Astrocyte (in vitro differentiated cells and primary cell): ENCODE measurements at regions not wholly inside any gene's neighbourhood (a gene's known extent, or its start where the extent isn't known, plus 50 kb on each side); places are given as distances from the start of the nearest gene placed in this dataset.

Source experiments
- EZH2 ChIP-seq: IDR thresholded peaks from 2 replicates; pipeline ENCODE4 v1.6.1; 2012; ENCODE audit warnings: mild to moderate bottlenecking, low read length, inconsistent platforms; ENCODE audit not compliant: insufficient read depth
- TF ChIP-seq, protein P1 (sequence below): IDR thresholded peaks from 2 replicates; pipeline ENCODE4 v1.5.1; 2011; ENCODE audit warnings: low read depth, mild to moderate bottlenecking, inconsistent platforms, low read length, moderate library complexity; ENCODE audit not compliant: insufficient read depth

DNA sequence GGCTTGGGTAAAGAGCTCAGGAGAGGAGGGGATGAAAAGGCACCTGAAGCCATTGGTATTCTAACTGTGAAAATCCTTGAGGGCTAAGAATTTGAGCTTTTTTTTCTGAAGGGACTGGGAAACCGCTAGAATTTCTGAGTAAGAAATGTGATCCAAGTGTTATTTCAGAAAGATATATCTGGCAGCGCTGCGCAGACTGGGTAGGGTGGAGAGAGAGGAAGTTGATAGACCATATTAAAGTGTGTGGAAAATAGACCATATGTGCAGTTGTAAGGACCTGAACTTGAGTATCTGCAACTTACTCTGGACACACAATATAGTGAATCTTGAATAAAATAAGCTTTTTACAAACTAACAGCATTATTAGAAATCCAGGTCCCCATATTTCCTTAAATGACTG is 427.4 kb downstream of the NDFIP2 start:
- TF ChIP-seq, protein P1, sequence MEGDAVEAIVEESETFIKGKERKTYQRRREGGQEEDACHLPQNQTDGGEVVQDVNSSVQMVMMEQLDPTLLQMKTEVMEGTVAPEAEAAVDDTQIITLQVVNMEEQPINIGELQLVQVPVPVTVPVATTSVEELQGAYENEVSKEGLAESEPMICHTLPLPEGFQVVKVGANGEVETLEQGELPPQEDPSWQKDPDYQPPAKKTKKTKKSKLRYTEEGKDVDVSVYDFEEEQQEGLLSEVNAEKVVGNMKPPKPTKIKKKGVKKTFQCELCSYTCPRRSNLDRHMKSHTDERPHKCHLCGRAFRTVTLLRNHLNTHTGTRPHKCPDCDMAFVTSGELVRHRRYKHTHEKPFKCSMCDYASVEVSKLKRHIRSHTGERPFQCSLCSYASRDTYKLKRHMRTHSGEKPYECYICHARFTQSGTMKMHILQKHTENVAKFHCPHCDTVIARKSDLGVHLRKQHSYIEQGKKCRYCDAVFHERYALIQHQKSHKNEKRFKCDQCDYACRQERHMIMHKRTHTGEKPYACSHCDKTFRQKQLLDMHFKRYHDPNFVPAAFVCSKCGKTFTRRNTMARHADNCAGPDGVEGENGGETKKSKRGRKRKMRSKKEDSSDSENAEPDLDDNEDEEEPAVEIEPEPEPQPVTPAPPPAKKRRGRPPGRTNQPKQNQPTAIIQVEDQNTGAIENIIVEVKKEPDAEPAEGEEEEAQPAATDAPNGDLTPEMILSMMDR, result no peak
- no peak for TF ChIP-seq EZH2
